ENCODE measurements at regions not wholly inside any gene's neighbourhood (a gene's known extent, or its start where the extent isn't known, plus 50 kb on each side); places are given as distances from the start of the nearest gene placed in this dataset.
"Not testable (repeated sequence)": the region's sequence is repeated elsewhere in the genome, so short reads cannot be mapped to it uniquely, and the experiment has no call there.

- no peak overlapping the region for H3K4me3 ChIP-seq (ENCODE audit: low read depth, low read length)
- TF ChIP-seq CTCF (IDR thresholded peaks at IDR 0.05; ENCODE audit: insufficient read depth, low read depth, low read length): no peak
- DNase-seq (ENCODE audit: low read depth): no peak
These were observed 360.0 kb upstream of the SLITRK5 start for GRCh38 chr13:87311165-87311564.

DNA sequence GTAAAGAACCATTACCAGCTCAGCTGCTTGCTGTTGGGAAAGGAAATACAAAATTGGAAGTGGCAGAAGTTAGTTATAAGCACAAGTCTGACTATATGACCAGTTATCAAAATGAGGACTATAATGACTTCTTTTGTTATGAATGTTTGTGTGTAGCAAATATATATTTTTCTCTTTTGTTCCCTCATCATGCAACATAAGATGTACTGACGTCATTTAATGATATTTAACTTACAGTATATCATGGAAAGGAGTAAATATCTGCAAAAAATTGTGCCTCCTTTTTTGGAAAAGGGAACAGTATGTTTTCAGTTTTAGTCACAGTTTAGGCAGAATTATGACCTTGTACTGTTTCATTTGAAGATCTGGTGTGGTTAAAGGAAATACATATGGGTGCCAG, 356.3 kb upstream of the SLITRK5 start:
- no peak for TF ChIP-seq CTCF (IDR thresholded peaks at IDR 0.05; ENCODE audit: insufficient read depth, low read depth, low read length)
- no peak overlapping the region for H3K4me3 ChIP-seq (ENCODE audit: low read depth, low read length)
- no peak for DNase-seq (ENCODE audit: low read depth)

DNA sequence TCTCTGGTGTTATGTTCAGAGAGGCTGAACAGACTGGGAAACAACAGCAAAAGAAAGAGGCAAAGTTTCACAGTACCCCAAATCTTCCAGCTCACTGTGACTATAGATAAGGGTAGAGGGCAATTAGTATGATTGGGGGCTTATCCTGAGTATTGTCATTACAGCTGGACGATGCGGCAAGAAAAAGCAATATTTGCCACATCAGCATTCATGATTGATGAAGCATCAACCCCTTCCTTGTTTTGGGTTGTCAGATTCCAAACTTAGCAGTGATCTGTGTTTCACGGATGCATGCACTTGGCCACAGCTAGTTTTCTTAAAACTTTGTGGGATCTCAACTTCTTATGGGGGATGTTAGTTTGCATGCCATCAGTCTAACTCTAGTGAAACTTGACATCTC, 348.8 kb upstream of the SLITRK5 start:
- DNase-seq (ENCODE audit: low read depth): no peak
- no peak overlapping the region for H3K4me3 ChIP-seq (ENCODE audit: low read depth, low read length)
- TF ChIP-seq CTCF (IDR thresholded peaks at IDR 0.05; ENCODE audit: insufficient read depth, low read depth, low read length): no peak

DNA sequence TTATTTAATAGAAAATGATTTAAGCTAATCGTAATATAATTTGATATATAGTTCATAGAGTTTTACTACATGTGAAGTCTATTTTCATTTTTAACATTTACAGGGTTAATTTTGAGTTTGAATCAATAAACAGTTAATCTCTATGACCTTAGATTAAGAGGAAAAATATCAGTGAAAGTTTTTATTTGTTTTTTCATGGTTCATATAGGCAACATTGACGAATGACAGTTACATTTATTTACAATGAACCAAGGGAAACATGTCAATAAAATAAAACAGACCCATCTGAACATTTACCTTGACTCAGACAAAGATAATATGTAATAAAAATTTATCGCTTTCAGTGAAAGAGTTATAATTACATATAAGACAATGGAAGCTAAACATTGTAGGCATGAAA, 346.6 kb upstream of the SLITRK5 start:
- no peak overlapping the region for H3K4me3 ChIP-seq (ENCODE audit: low read depth, low read length)
- TF ChIP-seq CTCF (IDR thresholded peaks at IDR 0.05; ENCODE audit: insufficient read depth, low read depth, low read length): no peak
- DNase-seq (ENCODE audit: low read depth): no peak

DNA sequence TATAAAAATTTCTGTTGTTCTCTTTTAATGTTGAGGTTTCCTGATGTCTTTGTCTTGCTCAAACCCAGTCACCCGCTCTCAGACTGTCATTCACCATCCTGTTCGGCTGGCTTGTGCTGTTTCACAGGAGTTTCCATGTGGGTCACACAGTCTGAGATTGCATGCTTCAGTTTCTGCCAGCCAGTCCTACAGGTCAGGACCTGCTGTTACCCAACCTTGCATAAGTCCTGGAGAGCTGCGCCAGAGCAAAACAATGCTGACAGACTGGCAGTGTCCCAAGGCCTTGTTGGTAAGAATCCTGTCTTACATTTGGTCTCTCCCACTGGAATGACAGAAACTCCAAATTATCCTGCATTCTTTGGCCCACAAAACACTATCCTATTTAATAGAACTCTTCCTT, 340.0 kb upstream of the SLITRK5 start:
- no peak for DNase-seq (ENCODE audit: low read depth)
- H3K4me3 ChIP-seq (ENCODE audit: low read depth, low read length): no peak overlapping the region
- TF ChIP-seq CTCF (IDR thresholded peaks at IDR 0.05; ENCODE audit: insufficient read depth, low read depth, low read length): no peak

DNA sequence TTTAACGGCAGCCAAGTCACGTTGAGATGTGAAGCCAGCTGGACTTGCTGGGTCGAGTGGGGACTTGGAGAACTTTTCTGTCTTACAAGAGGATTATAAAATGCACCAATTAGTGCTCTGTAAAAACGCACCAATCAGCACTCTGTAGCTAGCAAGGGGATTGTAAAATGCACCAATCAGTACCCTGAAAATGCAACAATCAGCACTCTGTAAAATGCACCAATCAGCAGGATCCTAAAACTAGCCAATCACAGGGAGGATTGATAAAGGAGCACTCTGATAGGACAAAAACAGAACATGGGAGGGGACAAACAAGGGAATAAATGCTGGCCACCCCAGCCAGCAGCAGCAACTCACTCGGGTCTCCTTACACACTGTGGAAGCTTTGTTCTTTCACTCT, 337.6 kb upstream of the SLITRK5 start:
- TF ChIP-seq CTCF (IDR thresholded peaks at IDR 0.05; ENCODE audit: insufficient read depth, low read depth, low read length): no peak
- DNase-seq (ENCODE audit: low read depth): no peak
- no peak overlapping the region for H3K4me3 ChIP-seq (ENCODE audit: low read depth, low read length)

GRCh38 chr13:87334176-87334575, 337.0 kb upstream of the SLITRK5 start:
- H3K4me3 ChIP-seq (ENCODE audit: low read depth, low read length): no peak overlapping the region
- no peak for DNase-seq (ENCODE audit: low read depth)
- no peak for TF ChIP-seq CTCF (IDR thresholded peaks at IDR 0.05; ENCODE audit: insufficient read depth, low read depth, low read length)

DNA sequence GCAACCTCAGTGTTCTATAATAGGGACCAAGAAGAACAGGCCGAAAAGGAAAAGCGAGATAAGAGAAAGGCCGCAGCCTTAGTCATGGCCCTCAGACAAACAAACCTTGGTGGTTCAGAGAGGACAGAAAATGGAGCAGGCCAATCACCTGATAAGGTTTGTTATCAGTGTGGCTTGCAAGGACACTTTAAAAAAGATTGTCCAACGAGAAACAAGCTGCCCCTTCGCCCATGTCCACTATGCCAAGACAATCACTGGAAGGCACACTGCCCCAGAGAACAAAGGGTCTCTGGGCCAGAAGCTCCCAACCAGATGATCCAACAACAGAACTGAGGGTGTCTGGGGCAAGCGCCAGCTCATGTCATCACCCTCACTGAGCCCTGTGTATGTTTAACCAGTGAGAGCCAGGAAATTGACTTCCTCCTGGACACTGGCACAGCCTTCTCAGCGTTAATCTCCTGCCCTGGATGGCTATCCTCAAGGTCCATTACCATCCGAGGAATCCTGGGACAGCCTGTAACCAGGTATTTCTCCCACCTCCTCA, 334.8 kb upstream of the SLITRK5 start:
- not testable (repeated sequence) for H3K4me3 ChIP-seq (ENCODE audit: low read depth, low read length); DNase-seq (ENCODE audit: low read depth)
